GM23248 (cell line): ENCODE measurements at regions not wholly inside any gene's neighbourhood (a gene's known extent, or its start where the extent isn't known, plus 50 kb on each side); places are given as distances from the start of the nearest gene placed in this dataset.

Experiments
- EZH2 ChIP-seq: fragments of 200-600 bp; sonication (generic); IDR thresholded peaks from 2 replicates; pipeline ENCODE4 v1.6.1; 2018; ENCODE audit warnings: antibody characterized with exemption, mild to moderate bottlenecking; ENCODE audit not compliant: insufficient read depth, poor library complexity, severe bottlenecking
- EZH2phosphoT487 ChIP-seq: fragments of 200-600 bp; sonication (generic); IDR thresholded peaks from 2 replicates; pipeline ENCODE4 v1.6.1; 2018; ENCODE audit warnings: antibody characterized with exemption, moderate library complexity, mild to moderate bottlenecking, low read depth; ENCODE audit not compliant: insufficient read depth

- TF ChIP-seq EZH2 (no peak), EZH2phosphoT487 (no peak)
Measured at GRCh38 chr5:39740404-39740803, 315.6 kb upstream of the DAB2 start.
